Fibroblast of the aortic adventitia (primary cell): ENCODE measurements at regions not wholly inside any gene's neighbourhood (a gene's known extent, or its start where the extent isn't known, plus 50 kb on each side); places are given as distances from the start of the nearest gene placed in this dataset.

ENCODE experiments used
- DNase-seq: peaks from one replicate; pipeline ENCODE4 v3.0.0-alpha.2; 2010; ENCODE audit warnings: low read depth
- H3K4me3 ChIP-seq: 2 replicates; pipeline ENCODE4 v1.5.1; 2011; ENCODE audit warnings: low read depth, mild to moderate bottlenecking, control low read depth, low read length, moderate library complexity
- TF ChIP-seq, protein P1 (sequence below): IDR thresholded peaks from 2 replicates; pipeline ENCODE4 v1.5.1; 2011; ENCODE audit warnings: mild to moderate bottlenecking, low read length, control low read depth, inconsistent platforms; ENCODE audit not compliant: insufficient read depth

DNA sequence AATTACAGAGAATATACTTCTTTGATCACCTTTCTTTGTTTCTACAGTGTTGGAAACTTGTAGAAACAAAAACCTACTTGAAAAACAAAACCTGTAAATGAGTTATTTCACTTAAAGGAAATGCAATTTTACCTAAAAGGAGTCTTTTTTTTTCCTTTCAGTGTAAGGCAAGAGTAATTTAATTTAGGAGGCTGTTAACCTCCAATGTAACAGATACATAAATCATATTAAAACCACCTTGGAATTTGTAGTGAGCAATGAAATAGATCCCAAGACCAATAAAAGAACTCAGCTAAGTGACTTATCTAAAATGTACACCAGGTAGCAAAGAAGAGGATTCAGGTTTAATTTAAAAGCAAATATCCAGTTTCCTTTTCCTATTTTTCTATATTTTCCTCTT is 524.8 kb downstream of the CSNK1G3 start:
- DNase-seq, result no peak
- H3K4me3 ChIP-seq, result no peak overlapping the region

DNA sequence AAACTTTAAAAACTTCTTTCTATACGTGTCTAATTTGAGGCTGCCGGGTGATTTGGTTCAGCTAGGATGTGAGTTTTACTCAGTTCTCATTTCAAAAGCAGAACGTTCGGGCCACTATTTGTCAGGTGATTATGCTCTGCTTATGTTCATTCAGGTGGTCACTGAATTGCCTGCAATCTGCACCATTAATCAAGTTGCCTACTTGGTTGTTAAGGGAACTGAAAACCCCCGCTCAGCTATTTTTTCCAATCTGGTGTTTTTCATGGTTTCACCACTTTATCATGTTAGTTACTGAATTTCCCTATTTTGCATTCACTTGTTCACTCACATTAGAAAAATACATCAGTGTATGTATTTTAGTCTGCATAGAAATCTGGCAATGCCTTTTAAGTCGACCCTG is 523.0 kb downstream of the CSNK1G3 start:
- no peak for DNase-seq
- no peak overlapping the region for H3K4me3 ChIP-seq
- TF ChIP-seq, protein P1, sequence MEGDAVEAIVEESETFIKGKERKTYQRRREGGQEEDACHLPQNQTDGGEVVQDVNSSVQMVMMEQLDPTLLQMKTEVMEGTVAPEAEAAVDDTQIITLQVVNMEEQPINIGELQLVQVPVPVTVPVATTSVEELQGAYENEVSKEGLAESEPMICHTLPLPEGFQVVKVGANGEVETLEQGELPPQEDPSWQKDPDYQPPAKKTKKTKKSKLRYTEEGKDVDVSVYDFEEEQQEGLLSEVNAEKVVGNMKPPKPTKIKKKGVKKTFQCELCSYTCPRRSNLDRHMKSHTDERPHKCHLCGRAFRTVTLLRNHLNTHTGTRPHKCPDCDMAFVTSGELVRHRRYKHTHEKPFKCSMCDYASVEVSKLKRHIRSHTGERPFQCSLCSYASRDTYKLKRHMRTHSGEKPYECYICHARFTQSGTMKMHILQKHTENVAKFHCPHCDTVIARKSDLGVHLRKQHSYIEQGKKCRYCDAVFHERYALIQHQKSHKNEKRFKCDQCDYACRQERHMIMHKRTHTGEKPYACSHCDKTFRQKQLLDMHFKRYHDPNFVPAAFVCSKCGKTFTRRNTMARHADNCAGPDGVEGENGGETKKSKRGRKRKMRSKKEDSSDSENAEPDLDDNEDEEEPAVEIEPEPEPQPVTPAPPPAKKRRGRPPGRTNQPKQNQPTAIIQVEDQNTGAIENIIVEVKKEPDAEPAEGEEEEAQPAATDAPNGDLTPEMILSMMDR, result no peak

More for the DNA sequence above, 524.8 kb downstream of the CSNK1G3 start:
- TF ChIP-seq, protein P1, result no peak

DNA sequence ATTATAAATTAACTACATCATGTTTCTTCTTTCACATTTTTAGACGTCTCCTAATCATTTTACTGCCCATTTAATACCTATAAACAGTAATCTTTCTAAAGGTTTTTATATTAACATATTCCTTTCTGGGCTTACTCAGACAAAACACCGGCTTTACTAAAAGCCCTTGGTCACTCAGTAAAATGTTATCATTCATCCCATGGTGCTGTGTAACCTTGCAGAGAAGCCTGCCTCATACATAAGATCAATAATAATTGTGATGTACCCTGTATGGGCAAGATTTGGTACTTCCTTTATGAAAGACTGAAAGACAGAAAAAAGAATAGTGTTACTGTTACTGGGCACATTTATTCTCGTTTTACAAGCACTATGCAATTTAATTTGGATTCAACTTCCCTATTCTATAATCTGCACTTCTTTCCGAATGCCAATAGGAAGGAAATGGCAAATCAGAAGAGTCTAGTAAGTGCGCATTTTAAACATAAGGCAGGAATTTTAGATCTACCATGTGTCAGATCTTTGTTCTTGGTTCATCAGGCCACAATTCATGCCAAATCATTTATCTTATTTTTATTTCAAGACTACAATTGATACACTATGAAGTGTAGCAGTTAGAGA is 522.2 kb downstream of the CSNK1G3 start:
- TF ChIP-seq, protein P1, result no peak
- DNase-seq, result no peak
- H3K4me3 ChIP-seq, result no peak overlapping the region

DNA sequence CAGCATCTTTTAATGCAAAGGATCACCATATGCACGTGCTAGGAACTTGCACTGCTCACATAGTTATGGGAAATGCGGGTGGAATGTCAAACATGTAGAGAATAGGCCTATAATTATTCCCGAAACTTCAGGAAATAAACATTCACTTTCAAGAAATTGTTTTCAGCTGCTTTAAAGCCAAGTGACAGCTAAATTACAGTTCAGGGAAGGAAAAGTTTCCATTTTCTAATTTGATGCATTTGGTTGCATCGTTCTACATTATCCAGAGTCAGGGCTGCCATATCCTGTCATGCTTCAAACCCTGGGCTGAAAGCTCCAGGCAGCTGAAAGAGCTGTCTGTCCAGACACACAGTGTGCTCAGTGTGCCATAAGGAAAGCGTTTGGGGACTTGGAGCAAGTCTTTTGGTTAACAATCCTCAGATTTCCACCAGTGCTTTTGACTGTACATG is 518.1 kb downstream of the CSNK1G3 start:
- TF ChIP-seq, protein P1, result no peak
- no peak overlapping the region for H3K4me3 ChIP-seq
- no peak for DNase-seq

DNA sequence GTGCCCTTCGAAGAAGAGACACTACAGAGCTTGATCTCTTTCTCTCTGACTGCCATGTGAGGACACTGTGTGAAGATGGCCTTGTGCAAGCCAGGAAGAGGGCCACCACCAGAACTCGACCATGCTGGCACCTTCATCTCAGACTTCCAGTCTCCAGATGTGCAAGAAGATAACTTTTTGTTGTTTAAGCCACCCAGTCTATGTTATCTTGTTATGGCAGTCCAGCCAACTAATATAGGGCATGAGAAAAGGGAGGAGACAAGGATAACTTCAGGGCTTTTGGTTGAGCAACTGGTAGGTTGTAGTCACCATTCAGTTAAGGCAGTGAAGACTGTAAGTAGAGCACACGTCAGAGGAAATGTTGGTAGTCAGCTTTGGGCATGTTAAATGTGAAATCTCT is 515.5 kb downstream of the CSNK1G3 start:
- no peak overlapping the region for H3K4me3 ChIP-seq
- TF ChIP-seq, protein P1, result no peak
- no peak for DNase-seq

DNA sequence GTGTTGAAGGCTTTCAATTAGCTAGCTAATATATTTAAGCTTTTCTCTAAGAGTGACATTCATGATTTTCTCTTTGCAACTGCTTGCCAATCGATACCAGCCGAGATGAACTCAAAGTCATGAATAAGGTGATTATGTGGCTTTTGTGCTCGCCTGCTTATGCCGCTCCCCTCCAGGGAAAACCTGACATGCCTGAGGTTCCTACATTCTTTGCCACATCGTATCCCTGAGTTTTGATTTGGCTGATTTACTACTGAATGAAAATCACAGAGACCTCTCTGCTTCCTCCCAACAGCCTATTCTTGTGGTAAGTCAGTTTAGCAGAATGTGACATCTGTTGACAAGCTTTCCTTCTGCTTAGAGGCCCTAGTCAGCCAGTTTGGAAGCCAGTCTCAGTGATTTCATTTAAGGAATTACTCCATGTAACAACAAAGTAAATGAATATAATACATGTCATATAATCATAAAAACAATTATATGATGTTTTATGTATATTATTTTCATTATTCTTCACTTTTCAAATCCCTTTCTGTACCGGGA is 513.4 kb downstream of the CSNK1G3 start:
- DNase-seq, result no peak
- H3K4me3 ChIP-seq, result no peak overlapping the region
- TF ChIP-seq, protein P1, result no peak

DNA sequence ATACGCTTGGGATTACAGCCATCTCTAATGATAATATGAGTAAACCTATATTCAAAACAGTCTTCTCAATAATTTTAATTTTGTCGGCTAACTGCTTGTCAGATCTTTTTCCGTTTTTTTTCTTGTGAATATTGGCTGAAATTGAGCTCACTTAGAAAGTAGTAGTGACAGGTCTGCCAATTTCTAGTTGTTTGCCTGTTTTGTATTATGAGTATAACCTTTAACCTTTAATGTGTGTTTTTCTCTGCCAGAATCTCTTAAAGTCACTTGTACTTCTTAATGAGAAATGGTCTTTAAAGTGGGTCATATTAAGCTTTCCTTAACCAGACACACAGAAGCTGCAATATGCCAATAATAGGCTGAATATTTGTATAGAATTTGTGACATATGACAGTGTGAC is 511.0 kb downstream of the CSNK1G3 start:
- H3K4me3 ChIP-seq, result no peak overlapping the region
- no peak for DNase-seq
- TF ChIP-seq, protein P1, result no peak
